Testis (tissue), 2 donors: ENCODE measurements at regions not wholly inside any gene's neighbourhood (a gene's known extent, or its start where the extent isn't known, plus 50 kb on each side); places are given as distances from the start of the nearest gene placed in this dataset.

Source experiments
- POLR2A ChIP-seq: fragments of 450-650 bp; IDR thresholded peaks from one replicate; pipeline ENCODE4 v1.6.1; 2017; ENCODE audit warnings: antibody characterized with exemption, mild to moderate bottlenecking, moderate library complexity
- TF ChIP-seq, protein P1 (sequence below), 3 experiments: fragments of 450-650 bp in 2 of 3; fragments of 200-600 bp in 1 of 3; sonication (generic) in 1 of 3; IDR thresholded peaks; one replicate each; pipeline ENCODE4 v1.5.1; 2016 to 2019; ENCODE audit warnings: antibody characterized with exemption in 3 of 3, mild to moderate bottlenecking in 2 of 3, moderate library complexity in 1 of 3

DNA sequence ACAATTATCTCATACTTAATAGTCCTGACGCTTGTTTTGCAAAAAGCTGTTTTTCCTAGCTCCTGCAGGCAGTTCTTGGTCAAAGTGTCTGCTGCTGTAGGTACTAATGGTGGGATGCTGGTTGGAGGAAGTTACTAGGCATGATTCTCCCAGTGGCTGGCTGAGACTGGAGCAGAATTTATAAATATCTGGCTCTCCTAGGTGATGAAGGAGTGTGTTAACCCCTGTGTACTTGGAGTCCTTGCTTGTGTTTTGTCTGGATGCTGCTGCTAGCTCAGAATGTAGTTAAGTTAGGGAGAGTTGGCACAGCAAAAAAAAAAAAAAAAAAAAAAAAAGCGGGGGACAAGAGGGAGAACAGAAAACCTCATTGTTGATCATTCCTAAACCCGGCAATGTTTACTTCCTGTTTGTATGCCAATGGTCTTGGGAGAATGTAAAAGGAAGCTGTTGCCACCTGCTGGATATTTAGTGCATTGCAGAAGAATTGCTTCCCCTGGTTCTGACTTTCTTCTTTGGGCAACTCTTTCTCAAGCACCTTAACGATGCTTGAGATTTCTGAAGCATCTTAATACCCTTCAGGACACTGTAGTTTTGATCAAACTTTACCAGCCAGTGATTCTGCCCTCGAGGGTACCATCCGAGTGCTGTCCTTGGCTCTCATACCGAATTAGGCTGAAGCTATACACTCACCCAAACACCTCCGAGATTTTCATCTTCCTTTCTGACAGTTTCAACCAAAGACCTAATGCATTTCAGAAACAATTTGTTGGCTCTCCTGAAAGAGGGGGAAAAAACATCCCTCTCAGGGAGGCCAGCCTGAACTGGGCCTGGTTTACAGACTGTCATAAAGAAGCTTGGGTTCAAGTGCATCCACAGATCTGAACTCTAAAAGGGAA is 71.7 kb upstream of the WWC1 start:
- TF ChIP-seq, protein P1, sequence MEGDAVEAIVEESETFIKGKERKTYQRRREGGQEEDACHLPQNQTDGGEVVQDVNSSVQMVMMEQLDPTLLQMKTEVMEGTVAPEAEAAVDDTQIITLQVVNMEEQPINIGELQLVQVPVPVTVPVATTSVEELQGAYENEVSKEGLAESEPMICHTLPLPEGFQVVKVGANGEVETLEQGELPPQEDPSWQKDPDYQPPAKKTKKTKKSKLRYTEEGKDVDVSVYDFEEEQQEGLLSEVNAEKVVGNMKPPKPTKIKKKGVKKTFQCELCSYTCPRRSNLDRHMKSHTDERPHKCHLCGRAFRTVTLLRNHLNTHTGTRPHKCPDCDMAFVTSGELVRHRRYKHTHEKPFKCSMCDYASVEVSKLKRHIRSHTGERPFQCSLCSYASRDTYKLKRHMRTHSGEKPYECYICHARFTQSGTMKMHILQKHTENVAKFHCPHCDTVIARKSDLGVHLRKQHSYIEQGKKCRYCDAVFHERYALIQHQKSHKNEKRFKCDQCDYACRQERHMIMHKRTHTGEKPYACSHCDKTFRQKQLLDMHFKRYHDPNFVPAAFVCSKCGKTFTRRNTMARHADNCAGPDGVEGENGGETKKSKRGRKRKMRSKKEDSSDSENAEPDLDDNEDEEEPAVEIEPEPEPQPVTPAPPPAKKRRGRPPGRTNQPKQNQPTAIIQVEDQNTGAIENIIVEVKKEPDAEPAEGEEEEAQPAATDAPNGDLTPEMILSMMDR (IDR thresholded peaks at IDR 0.05), result peak; percentile 85 to 94 (median 88)
- TF ChIP-seq POLR2A, result no peak
